HG03175 (cell line): ENCODE measurements at regions not wholly inside any gene's neighbourhood (a gene's known extent, or its start where the extent isn't known, plus 50 kb on each side); places are given as distances from the start of the nearest gene placed in this dataset.
"Not testable (repeated sequence)": the region's sequence is repeated elsewhere in the genome, so short reads cannot be mapped to it uniquely, and the experiment has no call there.

ENCODE experiments used
- ATAC-seq: cut with Tn5 transposase; IDR thresholded peaks from one replicate; pipeline ENCODE4 v1.9.1; 2021; ENCODE audit warnings: mild to moderate bottlenecking, moderate library complexity; ENCODE audit not compliant: unreplicated experiment

- ATAC-seq, result no peak
Observed at GRCh38 chr1:119191325-119191724, 50.9 kb upstream of the WARS2 start.

- no peak for ATAC-seq
Observed at GRCh38 chr1:119204197-119204960, 63.9 kb upstream of the WARS2 start.

GRCh38 chr1:119204961-119205357 lies 64.5 kb upstream of the WARS2 start:
- ATAC-seq, result no peak

- ATAC-seq, result no peak
Observed at GRCh38 chr1:119209061-119209460, 68.6 kb upstream of the WARS2 start.

GRCh38 chr1:119209596-119210295 lies 69.3 kb upstream of the WARS2 start:
- no peak for ATAC-seq

DNA sequence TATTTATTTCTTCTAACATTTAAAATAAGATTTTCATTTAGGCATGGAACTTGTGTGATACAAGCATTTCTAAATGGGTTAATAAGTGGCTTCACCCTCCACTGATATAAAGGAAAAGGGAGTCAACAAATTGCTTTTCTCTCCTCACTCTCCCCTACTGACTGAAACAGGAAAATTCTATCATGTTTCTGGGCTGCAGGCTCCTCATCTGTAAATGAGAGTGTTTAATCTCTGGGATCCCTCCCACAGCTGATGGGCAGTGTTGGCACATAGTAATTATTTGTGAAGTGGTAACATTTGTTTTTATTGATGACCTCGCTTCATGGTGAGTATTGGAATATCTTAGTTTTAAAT lies 69.8 kb upstream of the WARS2 start:
- ATAC-seq, result no peak

GRCh38 chr1:119213213-119213612 lies 72.8 kb upstream of the WARS2 start:
- ATAC-seq, result not testable (repeated sequence)

GRCh38 chr1:119214961-119215360 lies 74.5 kb upstream of the WARS2 start:
- not testable (repeated sequence) for ATAC-seq

GRCh38 chr1:119217309-119217828 lies 76.9 kb upstream of the WARS2 start:
- no peak for ATAC-seq

DNA sequence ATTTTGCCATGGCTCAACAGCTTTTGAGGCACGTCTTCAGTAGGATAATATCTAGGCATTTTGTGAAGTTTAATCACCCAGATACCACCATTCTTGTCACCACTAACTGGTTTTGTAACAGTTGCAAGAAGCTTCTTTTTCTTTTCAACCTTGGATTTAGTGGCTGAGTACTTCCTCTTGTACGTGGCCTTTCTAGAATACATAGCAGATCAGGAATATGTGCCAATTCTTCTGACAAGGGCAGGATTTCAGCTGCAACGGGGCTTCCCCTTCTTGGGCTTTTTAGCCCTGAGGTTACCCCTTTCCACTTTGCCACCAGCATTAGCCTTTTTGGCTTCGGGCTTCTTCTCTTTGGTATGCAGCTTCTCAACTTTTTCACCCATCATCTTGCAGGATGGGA lies 79.3 kb upstream of the WARS2 start:
- no peak for ATAC-seq

GRCh38 chr1:119220991-119221390 lies 80.5 kb upstream of the WARS2 start:
- ATAC-seq, result no peak

GRCh38 chr1:119222271-119222670 lies 81.8 kb upstream of the WARS2 start:
- no peak for ATAC-seq

DNA sequence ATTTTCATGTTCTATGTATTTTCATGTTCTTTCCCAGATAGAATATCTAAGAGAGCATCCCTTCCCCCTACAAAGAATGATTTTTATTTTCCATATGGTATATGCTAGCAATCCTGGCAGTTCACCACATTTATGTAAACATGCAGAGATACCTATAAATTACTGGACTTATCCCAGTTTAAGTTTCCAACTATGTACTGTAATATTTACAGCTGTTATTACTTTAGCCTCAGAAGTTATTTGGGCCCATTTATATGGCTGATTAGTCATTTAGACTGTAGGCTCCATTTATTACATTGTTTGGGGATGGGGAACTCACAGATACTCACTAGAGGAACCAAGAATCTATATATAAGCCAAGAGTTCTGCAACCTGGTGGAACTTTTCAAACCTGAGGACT lies 84.8 kb upstream of the WARS2 start:
- no peak for ATAC-seq

- ATAC-seq, result no peak
Observed at GRCh38 chr1:119225831-119226230, 85.4 kb upstream of the WARS2 start.

DNA sequence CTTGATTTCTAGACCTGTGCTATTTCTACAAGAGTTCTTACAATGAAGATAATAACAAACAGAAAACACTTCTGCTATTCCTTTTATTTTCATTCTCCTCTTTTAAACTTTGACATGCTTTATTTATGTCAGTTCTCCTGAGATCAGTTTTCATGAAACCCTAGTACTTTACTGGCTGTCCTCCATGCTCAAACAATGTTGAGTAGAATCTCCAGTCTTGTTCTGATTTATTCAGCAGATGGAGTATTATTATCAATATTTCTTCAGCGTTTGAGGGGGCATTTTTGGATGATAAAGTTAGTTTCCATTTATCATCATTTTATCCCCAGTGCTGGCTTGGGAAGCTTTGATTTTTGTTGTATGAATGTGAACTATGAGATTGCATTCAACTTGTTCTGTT lies 85.9 kb upstream of the WARS2 start:
- ATAC-seq, result no peak

DNA sequence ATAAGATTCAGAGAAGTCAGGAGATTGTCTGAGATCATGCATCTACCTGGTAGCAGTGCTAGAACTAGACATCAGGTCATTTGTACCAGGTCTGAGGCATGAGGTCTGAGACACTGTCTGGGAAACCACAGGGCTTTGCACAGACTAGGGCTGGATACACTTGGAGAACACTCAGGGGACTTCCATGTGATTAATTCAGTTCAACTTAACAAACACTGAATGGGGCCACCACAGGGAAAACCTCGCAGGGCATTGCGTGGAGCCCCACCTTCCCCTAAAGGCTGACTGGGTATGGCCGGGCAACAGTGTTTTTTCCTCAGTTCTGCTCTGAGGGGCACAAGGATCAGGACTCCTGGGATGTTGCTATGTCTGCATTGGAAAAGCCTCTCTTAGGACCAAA lies 86.5 kb upstream of the WARS2 start:
- ATAC-seq, result no peak

DNA sequence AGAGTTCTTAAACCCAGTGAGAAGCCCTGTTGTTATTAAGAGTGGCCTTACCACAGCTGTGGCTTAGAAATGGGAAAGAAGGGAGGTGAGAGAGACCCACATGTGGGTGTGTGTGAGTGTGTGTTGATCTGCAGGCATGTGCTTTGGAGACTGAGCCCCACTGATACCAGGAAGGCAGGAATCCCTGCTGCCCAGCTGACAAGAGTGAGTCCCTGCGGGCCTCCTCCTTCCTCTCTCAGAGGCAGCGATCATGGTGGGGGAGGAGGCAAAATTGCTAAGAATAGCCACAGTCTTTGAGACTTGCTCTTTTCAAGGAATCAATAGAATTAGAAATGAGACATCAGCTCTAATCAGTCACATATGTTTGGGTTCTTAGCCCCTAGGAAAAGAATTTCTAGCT lies 87.0 kb upstream of the WARS2 start:
- ATAC-seq, result no peak

GRCh38 chr1:119228335-119229080 lies 88.1 kb upstream of the WARS2 start:
- ATAC-seq, result no peak

GRCh38 chr1:119235120-119235519 lies 94.7 kb upstream of the WARS2 start:
- no peak for ATAC-seq

GRCh38 chr1:119245881-119246280 lies 105.4 kb upstream of the WARS2 start:
- ATAC-seq, result no peak

DNA sequence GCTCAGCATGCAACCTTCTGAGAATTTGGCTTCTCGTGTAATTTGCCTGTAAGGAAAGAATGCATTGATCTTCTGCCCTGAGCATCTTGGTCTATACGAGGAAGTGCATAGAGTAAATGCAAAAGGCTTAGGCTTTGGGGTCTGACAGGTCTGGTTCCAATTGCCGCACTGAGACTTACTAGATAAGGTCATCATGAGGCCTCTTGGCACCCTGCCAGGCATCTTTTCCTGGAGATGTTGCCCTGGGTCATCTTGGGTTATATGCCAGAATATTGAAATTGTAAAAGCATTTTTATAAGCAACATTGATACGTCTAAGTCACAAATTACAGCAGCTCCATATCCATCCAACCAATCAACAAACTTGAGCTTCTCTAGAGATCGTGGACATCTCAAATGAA lies 108.8 kb upstream of the WARS2 start:
- no peak for ATAC-seq

DNA sequence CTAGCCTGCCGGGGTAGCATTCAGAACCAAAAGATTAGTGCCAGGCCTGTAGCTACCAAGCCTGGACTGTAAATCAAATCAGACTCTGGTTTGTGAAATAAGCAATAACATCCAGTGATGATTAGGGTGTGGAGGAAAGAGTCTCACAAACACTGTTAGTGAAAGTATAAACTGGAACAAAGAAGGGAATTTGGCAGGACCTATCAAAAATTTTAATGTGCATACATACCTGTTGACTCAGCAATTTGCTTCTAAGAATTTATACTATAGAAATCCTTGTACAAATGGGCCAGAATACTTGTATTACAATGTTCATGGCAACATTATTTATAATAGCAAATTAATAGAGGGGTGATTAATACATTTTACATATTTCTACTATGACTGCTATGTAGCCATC lies 109.8 kb upstream of the WARS2 start:
- ATAC-seq, result no peak
